SK-N-SH (cell line): ENCODE measurements at regions not wholly inside any gene's neighbourhood (a gene's known extent, or its start where the extent isn't known, plus 50 kb on each side); places are given as distances from the start of the nearest gene placed in this dataset.

ENCODE experiments used
- ELF1 ChIP-seq: IDR thresholded peaks from 2 replicates; pipeline ENCODE4 v1.4.0; 2012
- EP300 ChIP-seq, 2 experiments: IDR thresholded peaks; 2 replicates each; pipeline versions ENCODE4 v1.4.0 to v1.6.1; 2012; ENCODE audit warnings: borderline replicate concordance in 1 of 2, low read depth in 1 of 2, low read length in 1 of 2
- GABPA ChIP-seq: IDR thresholded peaks from 2 replicates; pipeline ENCODE4 v1.4.0; 2012; ENCODE audit warnings: low read depth, mild to moderate bottlenecking
- JUND ChIP-seq: IDR thresholded peaks from 2 replicates; pipeline ENCODE4 v1.4.0; 2012
- MXI1 ChIP-seq: IDR thresholded peaks from 2 replicates; pipeline ENCODE4 v1.6.1; 2012; ENCODE audit warnings: mild to moderate bottlenecking, low read depth, low read length, improper control_type of control experiment
- NFIC ChIP-seq: IDR thresholded peaks from 2 replicates; pipeline ENCODE4 v1.4.0; 2012; ENCODE audit warnings: borderline replicate concordance
- RFX5 ChIP-seq: IDR thresholded peaks from 2 replicates; pipeline ENCODE4 v1.6.1; 2012; ENCODE audit warnings: mild to moderate bottlenecking, improper control_type of control experiment, low read length
- SMC3 ChIP-seq: IDR thresholded peaks from 2 replicates; pipeline ENCODE4 v1.6.1; 2012; ENCODE audit warnings: low read depth, low read length, improper control_type of control experiment
- TCF12 ChIP-seq: IDR thresholded peaks from 2 replicates; pipeline ENCODE4 v1.4.0; 2012
- YY1 ChIP-seq: IDR thresholded peaks from 2 replicates; pipeline ENCODE4 v1.4.0; 2012; ENCODE audit warnings: low read depth, mild to moderate bottlenecking
- TF ChIP-seq, protein P1 (sequence below): fragments of 200-600 bp; sonication (generic); IDR thresholded peaks from 2 replicates; pipeline ENCODE4 v1.6.1; 2017; ENCODE audit warnings: antibody characterized with exemption, mild to moderate bottlenecking, moderate library complexity
- TF ChIP-seq, protein P2 (sequence below): IDR thresholded peaks from 2 replicates; pipeline ENCODE4 v1.4.0; 2012; ENCODE audit warnings: low read depth
- TF ChIP-seq, protein P3 (sequence below): fragments of 150-350 bp; IDR thresholded peaks from 2 replicates; pipeline ENCODE4 v1.6.1; 2017; ENCODE audit warnings: antibody characterized with exemption, low read length, low read depth, borderline replicate concordance

DNA sequence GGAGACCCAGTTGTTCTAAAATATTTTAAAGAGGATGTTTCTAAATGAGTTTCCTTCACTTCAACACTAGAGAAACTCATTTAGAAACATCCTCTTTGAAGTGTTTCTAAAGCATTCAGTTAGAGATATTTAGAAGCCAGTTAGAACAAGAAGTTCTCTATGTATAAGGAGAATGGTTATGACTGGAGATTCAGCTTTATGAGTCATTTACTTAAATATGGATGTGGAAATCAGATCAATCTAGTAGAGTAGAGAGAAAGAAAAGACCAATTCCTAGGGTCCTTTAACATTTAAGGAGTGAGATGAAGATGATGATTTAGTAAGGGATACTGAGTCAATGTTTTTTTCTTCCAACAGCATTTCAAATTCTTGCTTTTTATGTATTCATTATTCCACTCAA is 234.1 kb downstream of the GRXCR1 start:
- TF ChIP-seq, protein P1, sequence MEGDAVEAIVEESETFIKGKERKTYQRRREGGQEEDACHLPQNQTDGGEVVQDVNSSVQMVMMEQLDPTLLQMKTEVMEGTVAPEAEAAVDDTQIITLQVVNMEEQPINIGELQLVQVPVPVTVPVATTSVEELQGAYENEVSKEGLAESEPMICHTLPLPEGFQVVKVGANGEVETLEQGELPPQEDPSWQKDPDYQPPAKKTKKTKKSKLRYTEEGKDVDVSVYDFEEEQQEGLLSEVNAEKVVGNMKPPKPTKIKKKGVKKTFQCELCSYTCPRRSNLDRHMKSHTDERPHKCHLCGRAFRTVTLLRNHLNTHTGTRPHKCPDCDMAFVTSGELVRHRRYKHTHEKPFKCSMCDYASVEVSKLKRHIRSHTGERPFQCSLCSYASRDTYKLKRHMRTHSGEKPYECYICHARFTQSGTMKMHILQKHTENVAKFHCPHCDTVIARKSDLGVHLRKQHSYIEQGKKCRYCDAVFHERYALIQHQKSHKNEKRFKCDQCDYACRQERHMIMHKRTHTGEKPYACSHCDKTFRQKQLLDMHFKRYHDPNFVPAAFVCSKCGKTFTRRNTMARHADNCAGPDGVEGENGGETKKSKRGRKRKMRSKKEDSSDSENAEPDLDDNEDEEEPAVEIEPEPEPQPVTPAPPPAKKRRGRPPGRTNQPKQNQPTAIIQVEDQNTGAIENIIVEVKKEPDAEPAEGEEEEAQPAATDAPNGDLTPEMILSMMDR, result no peak
- TF ChIP-seq, protein P2, sequence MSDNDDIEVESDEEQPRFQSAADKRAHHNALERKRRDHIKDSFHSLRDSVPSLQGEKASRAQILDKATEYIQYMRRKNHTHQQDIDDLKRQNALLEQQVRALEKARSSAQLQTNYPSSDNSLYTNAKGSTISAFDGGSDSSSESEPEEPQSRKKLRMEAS, result no peak
- no peak for TF ChIP-seq GABPA
- no peak for TF ChIP-seq TCF12
- no peak for TF ChIP-seq NFIC
- TF ChIP-seq ELF1, result no peak
- no peak for TF ChIP-seq RFX5
- no peak for TF ChIP-seq MXI1
- TF ChIP-seq YY1, result no peak
- TF ChIP-seq SMC3, result no peak
- no peak for TF ChIP-seq JUND
- TF ChIP-seq EP300 (IDR thresholded peaks at IDR 0.05; ENCODE audit: borderline replicate concordance in 1 of 2, low read depth in 1 of 2, low read length in 1 of 2), result no peak
- TF ChIP-seq, protein P3, sequence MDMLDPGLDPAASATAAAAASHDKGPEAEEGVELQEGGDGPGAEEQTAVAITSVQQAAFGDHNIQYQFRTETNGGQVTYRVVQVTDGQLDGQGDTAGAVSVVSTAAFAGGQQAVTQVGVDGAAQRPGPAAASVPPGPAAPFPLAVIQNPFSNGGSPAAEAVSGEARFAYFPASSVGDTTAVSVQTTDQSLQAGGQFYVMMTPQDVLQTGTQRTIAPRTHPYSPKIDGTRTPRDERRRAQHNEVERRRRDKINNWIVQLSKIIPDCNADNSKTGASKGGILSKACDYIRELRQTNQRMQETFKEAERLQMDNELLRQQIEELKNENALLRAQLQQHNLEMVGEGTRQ, result no peak
